ENCODE measurements at regions not wholly inside any gene's neighbourhood (a gene's known extent, or its start where the extent isn't known, plus 50 kb on each side); places are given as distances from the start of the nearest gene placed in this dataset.
"Not testable (repeated sequence)": the region's sequence is repeated elsewhere in the genome, so short reads cannot be mapped to it uniquely, and the experiment has no call there.

GRCh38 chr5:161007879-161008278 lies 155.9 kb upstream of the ATP10B start:
- DNase-seq, result peak in 1 of 2 donors; percentile 9
- TF ChIP-seq POLR2AphosphoS5 (IDR thresholded peaks at IDR 0.05) (no peak), POLR2A (IDR thresholded peaks at IDR 0.05) (no peak), EP300 (IDR thresholded peaks at IDR 0.05) (no peak)
- TF ChIP-seq, protein P1, sequence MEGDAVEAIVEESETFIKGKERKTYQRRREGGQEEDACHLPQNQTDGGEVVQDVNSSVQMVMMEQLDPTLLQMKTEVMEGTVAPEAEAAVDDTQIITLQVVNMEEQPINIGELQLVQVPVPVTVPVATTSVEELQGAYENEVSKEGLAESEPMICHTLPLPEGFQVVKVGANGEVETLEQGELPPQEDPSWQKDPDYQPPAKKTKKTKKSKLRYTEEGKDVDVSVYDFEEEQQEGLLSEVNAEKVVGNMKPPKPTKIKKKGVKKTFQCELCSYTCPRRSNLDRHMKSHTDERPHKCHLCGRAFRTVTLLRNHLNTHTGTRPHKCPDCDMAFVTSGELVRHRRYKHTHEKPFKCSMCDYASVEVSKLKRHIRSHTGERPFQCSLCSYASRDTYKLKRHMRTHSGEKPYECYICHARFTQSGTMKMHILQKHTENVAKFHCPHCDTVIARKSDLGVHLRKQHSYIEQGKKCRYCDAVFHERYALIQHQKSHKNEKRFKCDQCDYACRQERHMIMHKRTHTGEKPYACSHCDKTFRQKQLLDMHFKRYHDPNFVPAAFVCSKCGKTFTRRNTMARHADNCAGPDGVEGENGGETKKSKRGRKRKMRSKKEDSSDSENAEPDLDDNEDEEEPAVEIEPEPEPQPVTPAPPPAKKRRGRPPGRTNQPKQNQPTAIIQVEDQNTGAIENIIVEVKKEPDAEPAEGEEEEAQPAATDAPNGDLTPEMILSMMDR (IDR thresholded peaks at IDR 0.05), result no peak
- Histone ChIP-seq H3K36me3 (no peaks in the 10 kb centered on the region), H3K27ac (no peak overlapping the region), H3K4me3 (no peak overlapping the region), H3K27me3 (no peaks in the 10 kb centered on the region), H3K9me3 (peaks cover 0 to 18% (median 10%) of the 10 kb centered on the region in 4 donors), H3K4me1 (peaks cover 0 to 21% (median 4%) of the 10 kb centered on the region in 4 donors)
- intact Hi-C loops (cut with DNase I; ENCODE audit: low total_unique reads), result no loop called here
- WGBS, 5 donors, result 14 to 65% (median 30%) methylated on average over 2 of the region's 2 CpGs

GRCh38 chr5:161002571-161003074 lies 150.6 kb upstream of the ATP10B start:
- TF ChIP-seq, protein P1 (IDR thresholded peaks at IDR 0.05), result no peak
- TF ChIP-seq POLR2A (IDR thresholded peaks at IDR 0.05) (no peak), EP300 (IDR thresholded peaks at IDR 0.05) (no peak), POLR2AphosphoS5 (IDR thresholded peaks at IDR 0.05) (no peak)
- no peaks in the 10 kb centered on the region for H3K27me3 ChIP-seq
- H3K9me3 ChIP-seq, result peaks cover 0 to 18% (median 13%) of the 10 kb centered on the region in 4 donors
- H3K36me3 ChIP-seq, result no peaks in the 10 kb centered on the region
- DNase-seq, result no peak
- H3K4me3 ChIP-seq, result no peak overlapping the region
- 93 to 97% (median 93%) methylated on average over 1 of the region's 1 CpG for WGBS, 5 donors
- no peak overlapping the region for H3K27ac ChIP-seq
- peaks cover 0 to 2% (median 0%) of the 10 kb centered on the region in 4 donors for H3K4me1 ChIP-seq
- intact Hi-C loops (cut with DNase I; ENCODE audit: low total_unique reads), result no loop called here

DNA sequence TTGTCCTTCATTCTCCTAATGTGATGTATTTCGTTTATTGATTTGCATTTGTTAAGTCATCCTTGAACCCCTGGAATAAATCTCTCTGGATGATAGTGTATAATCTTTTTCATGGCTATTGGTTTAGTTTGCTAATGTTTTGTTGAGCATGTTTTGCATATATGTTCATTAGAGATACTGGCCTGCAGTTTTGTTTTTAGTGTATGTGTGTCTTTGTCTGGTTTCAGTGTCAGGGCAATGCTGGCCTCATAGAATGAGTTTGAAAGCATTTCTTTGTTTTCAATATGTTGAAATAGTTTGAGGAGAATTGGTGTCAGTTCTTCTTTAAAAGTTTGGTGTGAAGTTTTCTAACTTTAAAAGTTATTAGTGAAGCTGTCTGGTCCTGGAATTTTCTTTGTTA lies 149.6 kb upstream of the ATP10B start:
- Histone ChIP-seq H3K27ac (no peak overlapping the region), H3K36me3 (no peaks in the 10 kb centered on the region), H3K4me3 (no peak overlapping the region), H3K27me3 (no peaks in the 10 kb centered on the region), H3K4me1 (no peaks in the 10 kb centered on the region), H3K9me3 (peaks cover 0 to 18% (median 13%) of the 10 kb centered on the region in 4 donors)
- intact Hi-C loops (cut with DNase I; ENCODE audit: low total_unique reads), result no loop called here
- no peak for TF ChIP-seq POLR2AphosphoS5 (IDR thresholded peaks at IDR 0.05)
- TF ChIP-seq POLR2A (IDR thresholded peaks at IDR 0.05), result no peak
- no peak for TF ChIP-seq EP300 (IDR thresholded peaks at IDR 0.05)
- TF ChIP-seq, protein P1 (IDR thresholded peaks at IDR 0.05), result no peak
- WGBS, 5 donors, result 65 to 100% (median 92%) methylated on average over 1 of the region's 1 CpG
- no peak for DNase-seq

- H3K9me3 ChIP-seq, result peaks cover 0 to 18% (median 13%) of the 10 kb centered on the region in 4 donors
- H3K27me3 ChIP-seq; intact Hi-C loops (cut with DNase I; ENCODE audit: low total_unique reads); H3K4me3 ChIP-seq; H3K4me1 ChIP-seq; DNase-seq; H3K36me3 ChIP-seq; H3K27ac ChIP-seq: not testable (repeated sequence)
- 71 to 86% (median 75%) methylated on average over 1 of the region's 1 CpG for WGBS, 5 donors
Measured at GRCh38 chr5:161001142-161001541, 149.1 kb upstream of the ATP10B start.

DNA sequence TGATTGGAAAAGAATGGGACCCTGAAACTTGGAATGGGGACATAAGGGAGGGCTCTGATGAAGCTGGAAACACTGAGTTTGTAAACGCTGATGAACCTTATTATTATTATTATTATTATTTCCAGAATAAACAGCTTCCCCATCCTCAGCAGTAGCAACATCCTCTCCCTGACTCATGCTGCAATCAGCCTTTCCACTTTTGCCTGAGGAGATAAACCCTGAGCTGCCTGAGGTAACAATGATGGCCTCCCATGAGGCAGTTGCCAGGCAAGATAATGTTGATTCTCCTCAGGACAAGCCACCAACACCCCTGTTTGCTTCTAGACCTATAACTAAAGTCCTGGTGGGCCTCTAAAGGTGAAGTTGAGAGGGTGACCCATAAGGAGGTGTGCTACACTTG lies 139.2 kb upstream of the ATP10B start:
- intact Hi-C loops (cut with DNase I; ENCODE audit: low total_unique reads), result no loop called here
- no peaks in the 10 kb centered on the region for H3K27me3 ChIP-seq
- 84 to 95% (median 90%) methylated on average over 1 of the region's 1 CpG for WGBS, 5 donors

More for the DNA sequence above, 139.2 kb upstream of the ATP10B start:
- Histone ChIP-seq H3K27ac (no peak overlapping the region), H3K4me1 (no peaks in the 10 kb centered on the region), H3K36me3 (no peaks in the 10 kb centered on the region), H3K9me3 (peaks cover 0 to 7% (median 3%) of the 10 kb centered on the region in 4 donors), H3K4me3 (no peak overlapping the region)
- DNase-seq, result no peak
- TF ChIP-seq, protein P1 (IDR thresholded peaks at IDR 0.05), result no peak
- no peak for TF ChIP-seq POLR2AphosphoS5 (IDR thresholded peaks at IDR 0.05)
- no peak for TF ChIP-seq EP300 (IDR thresholded peaks at IDR 0.05)
- TF ChIP-seq POLR2A (IDR thresholded peaks at IDR 0.05), result no peak
